CD1c-positive myeloid dendritic cell (primary cell): ENCODE measurements at regions not wholly inside any gene's neighbourhood (a gene's known extent, or its start where the extent isn't known, plus 50 kb on each side); places are given as distances from the start of the nearest gene placed in this dataset.
"Not testable (repeated sequence)": the region's sequence is repeated elsewhere in the genome, so short reads cannot be mapped to it uniquely, and the experiment has no call there.

Source experiments
- DNase-seq: peaks from one replicate; pipeline ENCODE4 v3.0.0-alpha.2; 2016; ENCODE audit errors: extremely low spot score

- no peak for DNase-seq
These were observed 290.6 kb upstream of the ARHGEF26 start for GRCh38 chr3:153830552-153830951.

GRCh38 chr3:153835540-153835939 is 285.6 kb upstream of the ARHGEF26 start:
- no peak for DNase-seq

- no peak for DNase-seq
These were observed 280.7 kb upstream of the ARHGEF26 start for GRCh38 chr3:153840487-153840886.

DNA sequence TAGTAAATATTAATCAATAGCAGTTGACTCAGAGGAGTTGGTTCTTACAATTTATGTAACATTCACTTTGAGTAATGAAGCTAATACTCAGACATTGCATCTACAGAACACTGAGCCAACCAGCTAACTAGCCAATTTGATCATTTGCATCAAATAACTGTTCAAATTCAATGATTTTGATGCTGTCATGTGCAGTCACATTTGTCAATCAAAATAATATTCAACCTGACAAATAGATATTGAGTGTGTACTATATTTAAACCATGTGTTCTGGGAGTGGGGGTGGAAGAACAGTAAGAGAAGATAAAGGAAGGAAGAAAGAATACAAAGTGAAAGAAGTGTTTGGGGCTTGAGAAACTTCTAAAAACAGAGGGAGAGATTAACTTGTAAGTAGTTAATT is 277.2 kb upstream of the ARHGEF26 start:
- no peak for DNase-seq

- no peak for DNase-seq
These were observed 275.9 kb upstream of the ARHGEF26 start for GRCh38 chr3:153845311-153845710.

DNA sequence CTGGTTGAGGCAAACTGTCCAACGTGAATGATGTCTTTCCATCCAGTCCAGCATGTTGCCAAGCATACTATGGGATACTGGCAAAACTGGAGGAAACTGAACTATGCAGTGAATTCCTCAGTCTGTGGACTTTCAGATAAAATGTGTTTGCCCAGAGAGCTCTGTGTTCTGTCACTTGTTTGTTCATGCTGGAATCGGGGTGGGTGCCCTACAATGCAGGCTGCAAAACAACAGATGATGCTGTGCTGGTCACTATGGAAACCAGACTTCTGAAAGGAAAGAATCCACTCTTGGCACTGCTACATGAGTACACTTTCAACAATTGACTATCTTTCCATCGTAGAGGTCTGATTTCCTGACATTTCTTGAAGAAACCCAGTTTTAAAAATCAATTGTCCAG is 272.5 kb upstream of the ARHGEF26 start:
- DNase-seq = no peak

DNA sequence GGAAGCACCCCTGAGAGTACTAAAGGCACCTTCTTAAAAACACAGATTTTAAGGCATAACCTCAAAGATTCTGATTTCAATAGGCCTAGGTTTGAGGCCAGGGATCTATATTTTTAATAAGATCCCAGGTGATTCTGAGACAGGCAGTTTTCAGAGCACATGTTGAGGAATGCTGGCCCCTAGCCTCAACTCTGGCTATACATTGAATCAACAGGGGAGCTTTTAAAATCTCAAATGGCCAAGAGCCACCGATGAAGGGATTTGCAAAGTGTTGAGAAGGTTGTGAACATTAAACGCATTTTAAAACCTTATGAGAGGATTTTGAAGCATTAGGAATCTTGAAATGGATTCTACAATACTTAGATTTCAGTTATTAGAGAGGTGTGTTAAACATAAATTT is 268.8 kb upstream of the ARHGEF26 start:
- DNase-seq = no peak

DNA sequence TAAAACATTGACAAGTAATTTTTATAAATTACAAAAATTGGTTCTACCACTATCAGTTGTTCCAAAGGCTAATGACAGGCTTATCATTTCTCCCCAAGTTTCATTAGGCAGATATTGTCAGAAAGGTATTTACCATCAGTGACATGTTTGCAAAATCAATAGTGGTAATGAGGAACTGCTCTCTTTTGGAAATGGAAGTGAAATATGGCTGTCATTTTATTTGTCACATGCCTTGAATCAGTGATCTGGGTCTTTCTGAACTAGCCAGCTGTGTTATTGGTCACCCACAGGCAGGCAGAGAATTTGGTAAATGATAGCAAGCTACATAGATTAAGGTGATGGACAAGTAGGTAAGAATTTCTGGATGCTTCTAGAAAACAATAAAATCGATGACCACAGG is 268.0 kb upstream of the ARHGEF26 start:
- DNase-seq = no peak

GRCh38 chr3:153855772-153856171 is 265.4 kb upstream of the ARHGEF26 start:
- DNase-seq = no peak

- no peak for DNase-seq
These were observed 264.3 kb upstream of the ARHGEF26 start for GRCh38 chr3:153856932-153857331.

GRCh38 chr3:153864793-153865192 is 256.4 kb upstream of the ARHGEF26 start:
- DNase-seq = no peak

- DNase-seq = no peak
These were observed 254.3 kb upstream of the ARHGEF26 start for GRCh38 chr3:153866901-153867300.

DNA sequence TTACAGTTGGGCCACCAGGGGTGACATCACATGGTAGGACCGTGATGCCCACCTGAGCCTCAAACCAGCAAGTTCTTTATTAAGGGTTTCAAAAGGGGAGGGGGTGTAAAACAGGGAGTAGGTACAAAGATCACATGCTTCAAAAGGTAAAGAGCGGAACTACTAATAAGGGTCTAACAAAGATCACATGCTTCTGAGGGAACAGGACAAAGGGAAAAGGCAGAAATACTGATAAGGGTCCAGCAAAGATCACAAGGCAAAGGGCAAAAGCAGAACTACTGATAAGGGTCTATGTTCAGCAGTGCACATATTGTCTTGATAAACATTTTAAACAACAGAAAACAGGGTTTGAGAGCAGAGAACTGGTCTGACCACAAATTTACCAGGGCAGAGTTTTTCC is 246.8 kb upstream of the ARHGEF26 start:
- not testable (repeated sequence) for DNase-seq

DNA sequence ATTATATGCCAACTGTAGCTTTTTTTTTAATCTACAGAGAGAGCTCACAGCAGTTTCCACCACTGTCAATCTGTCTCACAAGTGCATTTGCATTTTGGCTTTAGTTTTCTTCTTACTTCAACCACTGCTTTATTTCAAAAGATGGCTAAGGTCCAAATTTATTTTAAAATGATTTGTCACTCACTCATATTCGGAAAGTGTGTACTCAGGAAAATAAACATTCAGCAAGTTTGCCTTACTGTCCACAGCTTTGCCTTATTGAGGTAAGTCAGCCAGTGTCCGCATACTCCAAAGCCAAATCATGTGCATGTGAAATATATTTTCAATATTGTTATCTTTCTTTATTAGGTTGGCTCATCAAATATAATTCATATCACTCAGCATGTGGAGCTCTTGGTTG is 240.7 kb upstream of the ARHGEF26 start:
- no peak for DNase-seq

- DNase-seq = no peak
These were observed 240.0 kb upstream of the ARHGEF26 start for GRCh38 chr3:153881201-153881600.

DNA sequence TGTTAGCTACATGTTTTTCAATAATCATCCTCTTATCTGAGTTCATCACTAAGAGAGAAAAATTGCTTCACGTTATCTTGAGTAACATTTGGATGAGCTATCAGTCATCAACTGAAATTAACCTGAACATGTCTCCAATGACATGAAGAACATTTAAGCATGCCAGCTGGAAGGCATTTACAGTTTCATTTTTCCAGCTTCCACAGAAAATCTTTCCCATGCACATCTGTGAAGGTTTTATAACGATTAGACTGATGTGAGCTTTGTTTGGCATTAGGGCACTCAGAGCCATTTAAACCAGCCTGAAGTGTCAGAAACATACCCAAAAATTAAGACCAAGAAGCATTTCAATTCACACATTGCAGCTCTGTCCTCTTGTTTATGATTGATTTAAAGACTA is 235.8 kb upstream of the ARHGEF26 start:
- DNase-seq = no peak

DNA sequence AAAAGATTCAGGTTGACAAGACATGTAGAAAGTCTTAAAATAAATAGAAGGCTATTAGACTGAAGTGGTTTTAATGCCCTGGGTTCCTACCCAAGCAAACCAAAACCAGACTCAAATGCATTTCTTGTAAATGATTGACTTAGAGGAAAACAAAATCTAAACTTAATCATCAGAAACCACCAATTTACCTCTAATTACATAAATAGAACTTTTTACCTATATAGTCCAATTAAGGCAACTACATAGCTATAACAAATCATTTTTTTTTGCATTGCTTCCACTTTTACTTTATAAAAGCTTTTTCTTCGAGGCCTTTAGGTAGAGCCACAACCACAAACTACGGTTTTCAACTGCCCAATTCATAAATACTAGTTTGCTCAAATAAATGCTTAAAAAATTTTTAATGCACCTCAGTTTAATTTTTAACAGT is 231.3 kb upstream of the ARHGEF26 start:
- no peak for DNase-seq

GRCh38 chr3:153892126-153892525 is 229.1 kb upstream of the ARHGEF26 start:
- no peak for DNase-seq

- DNase-seq = no peak
These were observed 226.3 kb upstream of the ARHGEF26 start for GRCh38 chr3:153894857-153895256.

- no peak for DNase-seq
These were observed 225.0 kb upstream of the ARHGEF26 start for GRCh38 chr3:153896197-153896596.

- DNase-seq = no peak
These were observed 224.0 kb upstream of the ARHGEF26 start for GRCh38 chr3:153897025-153897723.

DNA sequence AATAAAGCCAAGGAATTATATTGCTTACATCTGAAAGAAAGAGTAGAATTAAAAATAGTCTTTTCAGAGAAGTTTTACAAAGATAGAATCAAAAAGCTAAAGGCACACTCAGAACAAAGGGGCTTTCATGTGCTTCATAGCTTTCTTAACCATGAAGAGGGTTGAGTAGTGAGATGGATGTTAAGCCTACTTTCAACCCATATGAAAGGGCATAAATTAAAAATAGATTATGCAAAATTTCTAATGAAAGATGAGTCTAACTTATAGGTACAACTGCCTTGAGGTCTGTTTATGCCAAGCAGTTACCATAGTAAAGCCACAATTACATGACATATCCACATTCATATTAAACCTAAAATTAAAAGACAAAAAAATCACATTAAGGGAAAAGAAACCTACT is 223.3 kb upstream of the ARHGEF26 start:
- DNase-seq = no peak

GRCh38 chr3:153901152-153901551 is 220.0 kb upstream of the ARHGEF26 start:
- DNase-seq = no peak

DNA sequence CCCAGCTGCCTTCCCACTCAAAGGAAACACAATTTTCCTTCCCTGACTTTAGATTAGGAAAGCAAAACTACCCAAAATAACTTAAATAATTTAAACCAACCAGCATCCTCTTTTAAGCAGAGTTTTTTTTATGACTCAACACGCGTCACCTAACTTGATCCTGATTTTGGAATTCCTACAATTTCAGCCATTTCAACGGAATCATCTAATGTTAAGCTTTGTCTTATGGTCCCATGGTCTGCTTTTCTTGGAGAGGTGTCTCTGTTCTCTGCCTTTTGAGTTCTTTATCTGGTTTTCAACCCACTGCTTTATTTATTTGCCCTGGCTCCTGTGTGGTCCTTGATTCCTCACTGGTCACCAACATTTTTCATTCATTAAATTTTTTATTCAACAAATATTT is 219.2 kb upstream of the ARHGEF26 start:
- no peak for DNase-seq
